Activated T-helper 17 cell treated with anti-CD3 and anti-CD28 coated beads, Interleukin-2, amount 50 U/mL, for 72 hours (primary cell): ENCODE measurements at regions not wholly inside any gene's neighbourhood (a gene's known extent, or its start where the extent isn't known, plus 50 kb on each side); places are given as distances from the start of the nearest gene placed in this dataset.

Source experiments
- ATAC-seq: fragments of 150-1000 bp; cut with Tn5 transposase; replicated peaks from 2 replicates; pipeline ENCODE4 v1.10.0; 2021; ENCODE audit warnings: mild to moderate bottlenecking, moderate library complexity
- H3K27ac Mint-ChIP-seq: one replicate; pipeline ENCODE4 v1.8.0; 2022; ENCODE audit warnings: mixed read lengths
- H3K27me3 Mint-ChIP-seq: one replicate; pipeline ENCODE4 v1.8.0; 2022; ENCODE audit warnings: mixed read lengths
- H3K36me3 Mint-ChIP-seq: one replicate; pipeline ENCODE4 v1.8.0; 2022; ENCODE audit warnings: low read depth, mild to moderate bottlenecking, mixed read lengths
- H3K4me1 Mint-ChIP-seq: one replicate; pipeline ENCODE4 v1.8.0; 2022; ENCODE audit warnings: mixed read lengths
- H3K4me3 Mint-ChIP-seq: one replicate; pipeline ENCODE4 v1.8.0; 2022; ENCODE audit warnings: mild to moderate bottlenecking, mixed read lengths
- H3K9me3 Mint-ChIP-seq: one replicate; pipeline ENCODE4 v1.8.0; 2022; ENCODE audit warnings: mixed read lengths

DNA sequence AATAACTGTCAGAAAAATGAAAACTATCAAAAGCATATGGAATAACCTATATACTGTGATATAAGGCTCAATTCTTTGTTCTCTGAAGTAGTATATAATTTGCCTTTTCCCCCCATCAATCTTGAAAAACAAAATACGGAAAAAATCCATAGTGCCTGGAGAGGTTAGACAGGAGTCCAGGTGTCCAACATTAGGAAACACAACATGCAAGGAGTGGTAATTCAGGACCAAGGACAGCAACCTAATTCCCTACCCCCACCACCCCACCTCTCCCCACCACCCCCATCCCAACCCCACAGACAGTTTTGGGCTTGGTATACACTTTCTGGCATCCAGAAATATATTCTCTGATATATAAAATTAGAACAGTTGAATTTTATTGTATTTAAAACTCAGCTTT lies 55.1 kb upstream of the SLC25A26 start:
- H3K27ac Mint-ChIP-seq: no peak overlapping the region
- no peak for ATAC-seq
- H3K36me3 Mint-ChIP-seq: no peaks in the 10 kb centered on the region
- H3K4me3 Mint-ChIP-seq: no peak overlapping the region
- H3K4me1 Mint-ChIP-seq: no peaks in the 10 kb centered on the region
- H3K9me3 Mint-ChIP-seq: peaks cover 7% of the 10 kb centered on the region
- peaks cover 20% of the 10 kb centered on the region for H3K27me3 Mint-ChIP-seq

DNA sequence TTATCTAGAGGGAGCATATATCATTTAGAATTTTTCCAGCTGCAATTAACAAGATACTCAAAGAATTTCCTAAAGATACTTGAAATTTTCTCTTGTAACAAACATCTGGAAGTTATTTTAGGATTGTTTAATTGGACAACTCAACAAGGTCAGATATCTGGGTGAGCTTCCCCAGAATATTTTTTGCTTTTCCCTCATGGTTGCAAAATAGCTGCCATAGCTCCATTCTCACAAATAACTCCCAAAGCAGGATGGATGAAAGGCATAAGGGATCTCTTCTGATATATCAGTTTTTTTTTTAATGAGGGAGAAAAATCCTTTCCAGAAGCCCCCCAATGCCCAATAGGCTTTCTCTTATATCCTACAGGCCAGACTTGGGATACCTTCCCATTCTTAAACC lies 56.6 kb upstream of the SLC25A26 start:
- no peaks in the 10 kb centered on the region for H3K4me1 Mint-ChIP-seq
- peaks cover 7% of the 10 kb centered on the region for H3K9me3 Mint-ChIP-seq
- H3K4me3 Mint-ChIP-seq: no peak overlapping the region
- no peak for ATAC-seq
- H3K36me3 Mint-ChIP-seq: no peaks in the 10 kb centered on the region
- peaks cover 20% of the 10 kb centered on the region for H3K27me3 Mint-ChIP-seq
- no peak overlapping the region for H3K27ac Mint-ChIP-seq

DNA sequence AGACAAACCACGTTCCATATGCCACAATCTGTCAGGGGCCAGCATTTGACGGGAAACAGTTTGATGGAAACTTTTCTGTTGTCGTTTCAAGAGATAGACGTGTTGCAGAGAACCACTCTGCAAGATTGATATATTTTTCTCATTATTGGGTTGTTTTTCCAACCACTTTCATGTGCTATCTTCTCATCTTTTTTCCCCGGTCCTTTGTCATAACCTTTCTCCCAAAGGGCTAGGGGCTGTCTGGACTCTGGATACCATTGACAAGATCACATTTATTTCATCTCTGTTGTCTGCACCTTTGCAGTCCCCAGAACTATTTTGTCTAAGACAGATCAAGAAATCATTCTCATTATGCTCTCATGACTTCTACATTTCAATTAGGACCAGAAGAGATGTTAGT lies 57.6 kb upstream of the SLC25A26 start:
- Mint-ChIP-seq H3K4me3 (no peak overlapping the region), H3K4me1 (no peaks in the 10 kb centered on the region), H3K36me3 (no peaks in the 10 kb centered on the region), H3K27me3 (peaks cover 18% of the 10 kb centered on the region), H3K27ac (no peak overlapping the region), H3K9me3 (peaks cover 7% of the 10 kb centered on the region)
- no peak for ATAC-seq

DNA sequence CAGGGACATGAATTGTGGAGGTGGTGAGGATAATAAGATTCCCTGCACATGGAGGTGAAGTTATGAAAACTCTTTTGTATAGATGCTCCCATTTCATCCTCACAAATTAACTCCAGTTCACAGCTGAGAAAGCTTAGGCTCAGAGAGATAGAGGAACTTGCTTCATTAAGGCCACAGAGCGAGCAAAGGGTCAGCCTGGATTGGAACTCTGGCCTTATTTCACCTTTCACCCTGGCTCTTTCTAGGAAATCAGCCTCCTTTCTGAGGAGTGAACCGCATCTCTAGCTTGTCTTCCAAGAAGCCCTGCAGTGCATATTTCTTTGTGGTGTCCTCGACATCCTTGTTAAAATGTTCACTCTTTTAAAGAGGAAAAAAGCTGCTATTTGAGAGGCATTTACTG lies 58.0 kb upstream of the SLC25A26 start:
- Mint-ChIP-seq H3K9me3 (peaks cover 7% of the 10 kb centered on the region), H3K4me1 (no peaks in the 10 kb centered on the region), H3K27ac (no peak overlapping the region), H3K4me3 (no peak overlapping the region), H3K36me3 (no peaks in the 10 kb centered on the region), H3K27me3 (peaks cover 18% of the 10 kb centered on the region)
- no peak for ATAC-seq

DNA sequence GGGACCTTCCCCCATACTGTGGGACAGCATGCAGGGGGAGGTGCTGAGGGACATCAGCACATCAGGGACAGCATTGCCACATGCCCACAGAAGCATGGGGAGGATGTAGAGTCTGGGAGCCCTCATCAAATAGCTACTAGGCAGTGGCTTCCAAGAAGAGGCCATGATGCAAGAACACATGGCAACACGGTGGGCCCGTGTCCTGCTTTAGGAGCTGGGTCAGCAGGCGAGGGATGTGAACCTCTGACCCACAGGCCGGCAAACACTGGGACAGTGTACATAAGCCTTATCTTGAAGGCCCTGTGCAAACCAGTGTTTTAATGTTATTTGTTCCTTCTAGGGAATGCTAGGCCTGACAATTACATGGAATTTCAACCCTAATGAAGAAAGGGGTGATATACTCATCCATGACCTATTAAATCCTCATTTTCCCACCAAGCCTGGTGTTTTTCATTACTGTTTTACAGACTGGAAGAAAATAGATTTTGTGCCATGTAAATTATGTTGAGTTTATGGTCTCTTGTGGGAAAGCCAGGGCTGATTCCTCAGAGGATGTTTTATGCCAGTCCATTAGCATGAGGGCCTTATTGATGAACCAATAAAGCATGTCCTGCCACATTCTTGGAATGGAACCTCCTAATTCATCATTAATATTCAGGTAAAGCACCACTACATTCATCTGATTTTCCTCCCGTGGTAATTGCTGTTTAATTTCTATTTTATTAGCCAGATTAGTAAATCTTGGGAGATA lies 61.7 kb upstream of the SLC25A26 start:
- H3K27me3 Mint-ChIP-seq: peaks cover 23% of the 10 kb centered on the region
- H3K4me3 Mint-ChIP-seq: no peak overlapping the region
- no peaks in the 10 kb centered on the region for H3K4me1 Mint-ChIP-seq
- H3K9me3 Mint-ChIP-seq: no peaks in the 10 kb centered on the region
- no peak overlapping the region for H3K27ac Mint-ChIP-seq
- no peak for ATAC-seq
- no peaks in the 10 kb centered on the region for H3K36me3 Mint-ChIP-seq

DNA sequence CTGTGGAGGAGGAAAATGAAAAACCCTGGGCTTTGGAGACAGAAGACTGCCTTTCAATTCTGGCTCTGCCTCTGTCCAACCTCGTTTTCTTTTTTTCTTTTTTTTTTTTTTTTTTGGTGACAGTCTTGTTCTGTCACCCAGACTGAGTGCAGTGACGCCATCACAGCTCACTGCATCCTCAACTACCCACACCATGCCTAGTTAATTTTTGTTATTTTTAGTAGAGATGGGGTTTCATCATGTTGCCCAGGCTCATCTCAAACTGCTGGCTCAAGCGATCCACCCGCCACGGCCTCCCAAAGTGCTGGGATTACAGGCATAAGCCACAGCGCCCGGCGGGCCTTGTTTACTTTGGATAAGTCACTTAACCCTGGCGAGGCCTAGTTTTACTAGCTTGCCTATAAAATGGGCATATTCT lies 66.3 kb upstream of the SLC25A26 start:
- no peak overlapping the region for H3K4me3 Mint-ChIP-seq
- no peaks in the 10 kb centered on the region for H3K36me3 Mint-ChIP-seq
- peaks cover 15% of the 10 kb centered on the region for H3K27me3 Mint-ChIP-seq
- H3K9me3 Mint-ChIP-seq: no peaks in the 10 kb centered on the region
- no peaks in the 10 kb centered on the region for H3K4me1 Mint-ChIP-seq
- no peak overlapping the region for H3K27ac Mint-ChIP-seq
- no peak for ATAC-seq

DNA sequence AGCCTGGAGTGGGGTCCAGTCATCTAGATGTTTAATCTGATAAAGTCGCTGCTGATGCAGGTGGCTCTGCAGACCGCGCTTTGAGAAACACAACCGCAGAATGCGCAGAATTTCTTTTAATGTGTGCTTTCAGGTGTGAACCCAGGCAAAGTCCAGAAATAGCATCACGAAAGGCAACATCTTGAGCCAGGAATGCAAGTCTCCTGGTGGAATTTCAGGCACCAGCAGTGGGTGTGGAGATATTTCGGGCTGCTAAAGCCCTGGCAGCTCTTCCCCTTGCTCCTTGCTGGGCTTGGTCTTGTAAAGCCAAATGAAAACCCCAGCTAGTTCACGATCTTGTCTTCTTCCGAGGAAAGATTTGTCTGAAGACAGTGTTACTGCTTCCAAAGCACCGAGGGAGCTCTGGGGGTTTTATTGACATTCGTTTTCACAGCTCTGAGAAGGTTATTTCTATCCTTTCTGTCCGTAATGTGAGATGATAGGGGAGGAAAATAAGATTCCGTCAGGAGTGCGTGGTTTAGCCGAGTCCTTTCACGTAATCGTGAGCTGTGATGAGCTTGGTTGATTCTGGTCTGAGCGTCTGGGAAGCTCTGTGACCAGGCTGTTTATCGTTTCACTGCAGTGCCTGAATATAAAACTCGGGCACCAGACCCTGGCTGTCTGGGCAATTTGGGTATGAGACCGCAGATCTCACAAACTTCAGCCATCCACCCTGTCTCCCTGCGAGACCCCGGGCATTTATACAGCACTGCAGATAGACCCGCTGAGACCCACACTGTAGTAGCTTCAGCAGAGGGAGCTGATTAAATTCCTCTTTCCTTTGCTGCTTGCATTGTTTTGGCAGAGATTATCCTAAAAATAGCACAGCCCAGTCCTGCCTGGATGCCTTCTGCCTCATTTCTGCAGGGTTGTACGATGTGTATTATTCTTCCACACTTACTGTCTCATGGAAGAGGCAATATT lies 67.0 kb upstream of the SLC25A26 start:
- Mint-ChIP-seq H3K27me3 (peaks cover 15% of the 10 kb centered on the region), H3K4me3 (no peak overlapping the region), H3K9me3 (no peaks in the 10 kb centered on the region), H3K27ac (no peak overlapping the region), H3K4me1 (no peaks in the 10 kb centered on the region), H3K36me3 (no peaks in the 10 kb centered on the region)
- ATAC-seq: no peak

DNA sequence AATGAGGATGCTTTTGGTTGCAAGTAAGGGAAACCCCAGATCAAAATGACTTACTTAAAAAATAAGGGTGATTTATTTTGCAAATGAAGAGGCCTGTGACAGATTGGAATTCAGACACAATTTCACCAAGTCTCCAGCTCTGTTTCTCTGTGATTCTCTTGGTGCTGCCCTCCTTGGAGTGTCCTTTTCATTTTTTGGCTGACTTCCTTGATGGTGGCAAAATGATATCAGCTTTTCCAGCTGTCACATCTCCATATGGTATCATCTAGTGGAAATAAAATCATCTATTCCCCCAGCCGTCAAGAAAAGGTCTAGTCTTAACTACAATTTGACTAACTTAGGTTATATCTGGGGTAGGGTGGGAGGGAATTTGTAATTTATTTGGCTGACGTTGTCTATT lies 68.5 kb upstream of the SLC25A26 start:
- Mint-ChIP-seq H3K9me3 (no peaks in the 10 kb centered on the region), H3K36me3 (no peaks in the 10 kb centered on the region), H3K4me3 (no peak overlapping the region), H3K4me1 (no peaks in the 10 kb centered on the region), H3K27me3 (peaks cover 15% of the 10 kb centered on the region), H3K27ac (no peak overlapping the region)
- ATAC-seq: no peak

DNA sequence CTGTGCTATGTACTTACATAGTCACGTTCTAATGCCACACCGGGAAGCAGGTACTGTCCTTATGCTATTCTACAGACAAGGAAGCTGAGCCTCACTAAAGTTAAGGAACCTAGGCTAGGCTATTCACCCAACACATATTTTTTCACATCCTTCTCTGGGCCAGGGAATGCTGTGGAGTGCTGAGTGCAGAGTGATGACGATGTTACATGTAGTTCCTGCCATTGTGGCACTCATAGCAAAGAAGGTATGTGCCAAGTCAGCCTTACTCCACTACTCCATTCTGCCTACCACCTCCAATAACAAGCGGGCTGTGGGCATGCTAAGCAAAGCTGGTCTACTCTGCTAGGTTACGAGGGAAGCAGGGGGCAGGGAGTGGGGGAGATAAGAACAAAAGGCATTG lies 69.8 kb upstream of the SLC25A26 start:
- no peak overlapping the region for H3K27ac Mint-ChIP-seq
- H3K4me1 Mint-ChIP-seq: no peaks in the 10 kb centered on the region
- H3K36me3 Mint-ChIP-seq: no peaks in the 10 kb centered on the region
- no peak overlapping the region for H3K4me3 Mint-ChIP-seq
- no peaks in the 10 kb centered on the region for H3K9me3 Mint-ChIP-seq
- ATAC-seq: no peak
- peaks cover 11% of the 10 kb centered on the region for H3K27me3 Mint-ChIP-seq

DNA sequence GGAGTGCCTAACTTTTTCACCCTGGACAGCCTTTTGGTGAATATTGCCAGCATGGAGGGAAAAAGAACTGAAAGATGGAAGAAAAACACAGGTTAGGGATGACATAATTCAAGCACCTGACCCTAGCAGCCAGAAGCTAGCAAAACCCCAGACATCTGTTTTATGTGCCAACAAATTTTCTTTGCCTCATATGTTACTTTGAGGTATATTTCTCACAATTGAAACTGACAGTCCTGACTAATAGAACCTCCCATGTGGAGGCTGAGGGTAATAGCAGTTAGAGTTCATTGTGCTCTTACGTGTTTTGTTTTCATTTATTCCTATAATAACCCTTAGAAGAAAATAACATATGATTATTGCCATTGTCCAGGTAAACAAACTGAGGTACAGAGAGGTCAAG lies 71.5 kb upstream of the SLC25A26 start:
- no peak overlapping the region for H3K27ac Mint-ChIP-seq
- ATAC-seq: no peak
- H3K4me3 Mint-ChIP-seq: no peak overlapping the region
- peaks cover 5% of the 10 kb centered on the region for H3K27me3 Mint-ChIP-seq
- no peaks in the 10 kb centered on the region for H3K4me1 Mint-ChIP-seq
- H3K36me3 Mint-ChIP-seq: no peaks in the 10 kb centered on the region
- H3K9me3 Mint-ChIP-seq: no peaks in the 10 kb centered on the region

DNA sequence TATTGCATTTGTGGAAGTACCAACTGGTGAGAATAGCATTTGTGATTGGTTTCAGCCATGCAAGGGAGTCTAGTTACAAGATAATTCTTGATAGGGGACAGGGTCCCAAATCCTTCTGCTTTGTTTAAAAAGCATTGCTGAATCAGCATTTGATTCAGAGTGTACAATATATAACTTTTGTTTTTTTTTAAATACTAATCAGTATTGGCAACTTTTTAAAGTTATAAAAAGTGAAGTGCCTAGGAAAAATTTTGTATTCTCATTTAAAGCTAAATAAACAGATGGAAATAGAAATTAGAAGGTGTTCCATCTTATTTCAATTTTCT lies 75.4 kb upstream of the SLC25A26 start:
- Mint-ChIP-seq H3K9me3 (no peaks in the 10 kb centered on the region), H3K27me3 (no peaks in the 10 kb centered on the region), H3K27ac (no peak overlapping the region), H3K36me3 (no peaks in the 10 kb centered on the region), H3K4me3 (no peak overlapping the region), H3K4me1 (no peaks in the 10 kb centered on the region)
- no peak for ATAC-seq

DNA sequence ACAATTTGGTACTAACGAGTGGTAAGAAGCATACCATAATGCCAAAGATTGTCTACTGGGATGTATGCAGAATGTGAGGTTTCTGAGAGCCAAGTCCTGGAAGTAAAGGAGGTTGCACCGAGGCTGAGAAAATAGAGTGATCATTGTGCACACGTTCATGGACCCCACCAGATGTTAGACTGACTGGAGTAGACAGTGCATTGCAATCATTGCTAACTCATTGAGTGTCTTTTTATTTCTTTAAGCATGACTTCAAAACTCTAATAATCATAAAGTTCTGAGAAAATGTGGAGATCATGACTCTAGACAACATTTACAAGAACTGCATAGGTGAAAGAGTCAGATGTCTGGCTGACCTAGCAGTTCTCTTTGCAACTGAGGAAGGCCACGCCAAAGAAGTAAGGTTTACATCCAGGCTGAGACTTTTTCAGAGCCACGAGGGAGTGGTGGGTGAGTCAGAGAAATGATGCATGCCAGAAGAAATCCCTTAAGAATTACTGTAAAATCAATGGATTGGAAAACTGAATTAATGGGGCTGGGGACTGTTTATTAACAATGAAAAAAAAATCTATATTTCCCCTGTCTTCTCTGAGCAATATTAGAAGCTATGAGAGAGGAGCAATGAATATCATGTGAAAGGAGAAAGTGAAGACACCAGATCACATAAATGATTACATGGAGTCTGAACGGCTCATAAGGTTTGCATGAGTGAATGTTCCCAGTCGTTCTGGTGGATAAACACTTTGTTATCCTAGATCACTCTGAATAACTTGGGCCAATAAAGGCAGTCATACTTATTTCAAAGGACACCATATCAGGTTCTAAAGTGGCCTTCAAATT lies 76.0 kb upstream of the SLC25A26 start:
- no peak for ATAC-seq
- Mint-ChIP-seq H3K27me3 (no peaks in the 10 kb centered on the region), H3K9me3 (no peaks in the 10 kb centered on the region), H3K27ac (no peak overlapping the region), H3K4me3 (no peak overlapping the region), H3K36me3 (no peaks in the 10 kb centered on the region), H3K4me1 (no peaks in the 10 kb centered on the region)

DNA sequence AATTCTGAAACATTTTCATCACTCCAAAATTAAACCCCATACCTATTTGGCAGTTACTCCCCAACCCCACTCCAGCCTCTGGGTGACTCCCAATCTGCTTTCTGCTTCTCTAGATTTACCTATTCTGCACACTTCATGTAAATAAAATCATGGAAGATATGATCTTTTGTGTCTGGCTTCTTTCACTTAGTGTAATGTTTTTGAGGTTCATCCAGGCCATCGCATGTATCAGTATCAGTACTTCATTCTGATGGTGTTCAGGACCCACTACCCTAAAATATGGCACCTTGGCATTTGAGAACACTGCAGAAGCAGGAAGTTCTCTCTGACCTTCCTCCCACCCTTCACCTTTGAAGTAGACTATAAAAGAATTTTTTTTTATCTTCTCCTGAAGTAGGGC lies 78.7 kb upstream of the SLC25A26 start:
- H3K36me3 Mint-ChIP-seq: no peaks in the 10 kb centered on the region
- H3K27ac Mint-ChIP-seq: no peak overlapping the region
- ATAC-seq: no peak
- H3K4me3 Mint-ChIP-seq: no peak overlapping the region
- no peaks in the 10 kb centered on the region for H3K9me3 Mint-ChIP-seq
- peaks cover 7% of the 10 kb centered on the region for H3K27me3 Mint-ChIP-seq
- H3K4me1 Mint-ChIP-seq: no peaks in the 10 kb centered on the region

DNA sequence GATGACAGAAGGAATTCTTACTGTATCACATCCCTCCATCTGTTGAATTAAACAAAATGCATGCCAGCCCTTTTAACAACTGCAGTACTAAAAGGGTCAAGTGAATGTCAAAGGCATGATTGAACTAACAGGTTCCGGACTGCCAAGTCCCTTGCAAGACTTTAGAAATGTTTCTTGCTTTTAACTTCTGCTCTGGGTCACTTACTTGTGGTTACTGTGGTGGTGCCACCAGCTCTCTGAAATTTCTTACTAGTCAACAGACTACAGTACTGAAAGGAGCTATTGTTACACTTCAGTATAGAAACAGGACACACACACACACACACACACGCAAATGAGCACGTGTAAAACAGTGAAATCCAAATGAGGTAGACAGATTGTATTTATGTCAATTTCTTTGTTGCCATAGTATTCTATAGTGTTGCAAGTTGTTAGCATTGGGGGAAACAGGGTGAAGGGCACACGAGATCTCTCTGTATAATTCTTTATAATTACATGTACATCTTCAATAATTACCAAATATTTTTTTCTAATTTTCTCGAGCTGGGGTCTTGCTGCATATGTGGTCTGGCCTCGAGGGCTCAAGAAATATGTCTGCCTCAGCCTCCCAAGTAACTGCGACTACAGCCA lies 79.9 kb upstream of the SLC25A26 start:
- Mint-ChIP-seq H3K27me3 (peaks cover 7% of the 10 kb centered on the region), H3K4me3 (no peak overlapping the region), H3K36me3 (no peaks in the 10 kb centered on the region), H3K9me3 (no peaks in the 10 kb centered on the region), H3K4me1 (no peaks in the 10 kb centered on the region), H3K27ac (no peak overlapping the region)
- ATAC-seq: no peak
